ENCODE measurements at regions not wholly inside any gene's neighbourhood (a gene's known extent, or its start where the extent isn't known, plus 50 kb on each side); places are given as distances from the start of the nearest gene placed in this dataset.

DNA sequence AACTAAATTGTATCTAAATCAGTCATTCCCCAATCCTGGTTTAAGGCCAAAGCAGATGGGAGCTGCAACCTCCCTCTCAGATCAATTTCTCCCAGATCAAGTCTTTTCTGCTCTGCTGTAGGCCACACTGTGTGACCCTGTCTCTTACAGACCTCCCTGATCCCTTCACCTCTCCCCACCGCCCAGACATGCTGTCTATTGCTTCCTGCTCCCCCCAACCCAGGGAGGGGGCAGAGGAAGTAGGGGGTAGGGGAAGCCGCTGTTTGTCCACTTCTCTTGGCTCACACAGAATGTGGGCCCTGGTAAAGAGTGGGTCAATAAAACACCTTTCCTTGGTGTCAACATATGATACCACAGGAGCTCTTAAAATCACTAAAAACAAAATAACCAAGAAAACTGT, 226.3 kb downstream of the ENC1 start:
- Histone ChIP-seq H3K27me3 (ENCODE audit: control insufficient read depth in 1 of 2, insufficient read depth in 2 of 2, low read length in 2 of 2) (no peaks in the 10 kb centered on the region), H3K4me1 (ENCODE audit: control insufficient read depth, insufficient read depth, low read length) (no peaks in the 10 kb centered on the region), H3K27ac (ENCODE audit: low read length) (no peak overlapping the region), H3K9me3 (ENCODE audit: control insufficient read depth in 2 of 2, low read length in 2 of 2) (no peaks in the 10 kb centered on the region), H3K9ac (ENCODE audit: low read length in 2 of 2) (no peak overlapping the region), H3K36me3 (ENCODE audit: control insufficient read depth in 2 of 2, insufficient read depth in 2 of 2, low read length in 2 of 2) (no peaks in the 10 kb centered on the region), H3K4me3 (ENCODE audit: low read length in 2 of 2) (no peak overlapping the region)

- H3K4me1 ChIP-seq (ENCODE audit: control insufficient read depth, insufficient read depth, low read length) = no peaks in the 10 kb centered on the region
- H3K27ac ChIP-seq (ENCODE audit: low read length) = no peak overlapping the region
- no peak overlapping the region for H3K9ac ChIP-seq (ENCODE audit: low read length in 2 of 2)
- H3K9me3 ChIP-seq (ENCODE audit: control insufficient read depth in 2 of 2, low read length in 2 of 2) = no peaks in the 10 kb centered on the region
- H3K36me3 ChIP-seq (ENCODE audit: control insufficient read depth in 2 of 2, insufficient read depth in 2 of 2, low read length in 2 of 2) = no peaks in the 10 kb centered on the region
- no peaks in the 10 kb centered on the region for H3K27me3 ChIP-seq (ENCODE audit: control insufficient read depth in 1 of 2, insufficient read depth in 2 of 2, low read length in 2 of 2)
- no peak overlapping the region for H3K4me3 ChIP-seq (ENCODE audit: low read length in 2 of 2)
Measured at GRCh38 chr5:74413403-74414048, 227.0 kb downstream of the ENC1 start.

- Histone ChIP-seq H3K4me1 (ENCODE audit: control insufficient read depth, insufficient read depth, low read length) (no peaks in the 10 kb centered on the region), H3K9me3 (ENCODE audit: control insufficient read depth in 2 of 2, low read length in 2 of 2) (no peaks in the 10 kb centered on the region), H3K27me3 (ENCODE audit: control insufficient read depth in 1 of 2, insufficient read depth in 2 of 2, low read length in 2 of 2) (no peaks in the 10 kb centered on the region), H3K27ac (ENCODE audit: low read length) (no peak overlapping the region), H3K9ac (ENCODE audit: low read length in 2 of 2) (no peak overlapping the region), H3K36me3 (ENCODE audit: control insufficient read depth in 2 of 2, insufficient read depth in 2 of 2, low read length in 2 of 2) (no peaks in the 10 kb centered on the region), H3K4me3 (ENCODE audit: low read length in 2 of 2) (no peak overlapping the region)
Measured at GRCh38 chr5:74412066-74412465, 228.5 kb downstream of the ENC1 start.

- H3K4me1 ChIP-seq (ENCODE audit: control insufficient read depth, insufficient read depth, low read length) = no peaks in the 10 kb centered on the region
- no peak overlapping the region for H3K9ac ChIP-seq (ENCODE audit: low read length in 2 of 2)
- no peaks in the 10 kb centered on the region for H3K36me3 ChIP-seq (ENCODE audit: control insufficient read depth in 2 of 2, insufficient read depth in 2 of 2, low read length in 2 of 2)
- no peaks in the 10 kb centered on the region for H3K9me3 ChIP-seq (ENCODE audit: control insufficient read depth in 2 of 2, low read length in 2 of 2)
- no peaks in the 10 kb centered on the region for H3K27me3 ChIP-seq (ENCODE audit: control insufficient read depth in 1 of 2, insufficient read depth in 2 of 2, low read length in 2 of 2)
- no peak overlapping the region for H3K27ac ChIP-seq (ENCODE audit: low read length)
- H3K4me3 ChIP-seq (ENCODE audit: low read length in 2 of 2) = no peak overlapping the region
Measured at GRCh38 chr5:74409712-74410111, 230.8 kb downstream of the ENC1 start.

- Histone ChIP-seq H3K9me3 (ENCODE audit: control insufficient read depth in 2 of 2, low read length in 2 of 2) (no peaks in the 10 kb centered on the region), H3K27me3 (ENCODE audit: control insufficient read depth in 1 of 2, insufficient read depth in 2 of 2, low read length in 2 of 2) (no peaks in the 10 kb centered on the region), H3K9ac (ENCODE audit: low read length in 2 of 2) (no peak overlapping the region), H3K4me1 (ENCODE audit: control insufficient read depth, insufficient read depth, low read length) (no peaks in the 10 kb centered on the region), H3K4me3 (ENCODE audit: low read length in 2 of 2) (no peak overlapping the region), H3K27ac (ENCODE audit: low read length) (no peak overlapping the region), H3K36me3 (ENCODE audit: control insufficient read depth in 2 of 2, insufficient read depth in 2 of 2, low read length in 2 of 2) (no peaks in the 10 kb centered on the region)
Measured at GRCh38 chr5:74409166-74409706, 231.3 kb downstream of the ENC1 start.

DNA sequence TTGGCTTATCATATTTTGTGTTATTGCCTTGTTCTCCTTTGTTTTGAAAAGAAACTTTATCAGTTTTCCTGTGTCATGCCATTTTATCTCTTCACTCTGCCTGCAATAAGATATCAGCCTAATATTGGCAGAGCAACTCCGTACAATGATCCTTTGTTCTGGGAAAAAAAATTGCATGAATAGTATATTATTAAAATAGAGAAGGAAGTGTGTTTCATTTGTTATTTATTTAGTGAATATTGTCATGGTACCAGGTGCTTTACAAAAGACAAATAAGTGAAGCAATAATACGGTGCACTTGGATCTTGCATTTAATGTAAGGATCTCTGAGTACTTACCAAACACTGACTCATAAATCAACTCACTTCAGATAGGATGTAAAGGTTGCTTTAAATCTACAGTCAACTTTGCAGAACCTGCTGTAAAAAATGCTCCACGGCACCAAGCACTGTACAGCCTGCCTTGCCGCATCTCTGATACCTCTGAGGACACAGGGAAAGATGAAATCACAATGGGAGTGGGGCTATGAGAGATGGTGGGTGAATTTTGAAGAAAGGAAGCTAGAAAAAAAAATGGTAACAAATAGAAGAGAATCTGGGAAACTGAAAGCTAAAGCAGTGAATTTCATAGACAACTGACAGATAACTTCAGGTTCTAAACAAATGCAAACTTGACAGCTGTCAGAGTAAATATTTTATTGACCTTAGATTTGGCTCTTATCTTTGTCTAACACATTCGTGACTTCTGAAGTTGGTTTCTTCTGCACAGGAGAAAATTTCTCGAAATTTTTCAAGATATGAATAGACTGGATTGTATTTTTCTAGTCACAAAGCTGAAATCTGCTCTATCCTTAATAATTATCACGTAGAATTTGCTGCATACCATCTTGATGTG, 232.1 kb downstream of the ENC1 start:
- Histone ChIP-seq H3K9ac (ENCODE audit: low read length in 2 of 2) (no peak overlapping the region), H3K27ac (ENCODE audit: low read length) (no peak overlapping the region), H3K4me1 (ENCODE audit: control insufficient read depth, insufficient read depth, low read length) (no peaks in the 10 kb centered on the region)

DNA sequence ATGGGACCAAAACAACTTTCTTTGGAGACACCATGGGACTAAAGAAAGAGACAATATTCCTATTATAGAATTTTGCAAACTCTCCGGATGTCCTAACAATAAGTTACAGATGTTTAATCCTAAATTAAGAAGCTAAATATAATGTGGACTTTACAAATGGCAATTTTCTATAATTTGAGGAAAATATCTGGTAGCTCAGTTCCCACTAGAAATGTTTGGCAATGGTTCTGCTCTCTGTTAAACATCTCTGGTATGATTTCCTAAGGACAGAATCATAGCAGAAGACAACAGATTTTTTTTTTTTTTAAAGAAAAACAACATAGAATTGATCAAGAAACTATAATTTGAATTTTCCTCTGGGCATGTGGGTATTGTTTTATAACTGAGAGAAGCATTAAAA, 232.8 kb downstream of the ENC1 start:
- Histone ChIP-seq H3K4me1 (ENCODE audit: control insufficient read depth, insufficient read depth, low read length) (no peaks in the 10 kb centered on the region), H3K4me3 (ENCODE audit: low read length in 2 of 2) (no peak overlapping the region), H3K27ac (ENCODE audit: low read length) (no peak overlapping the region), H3K9ac (ENCODE audit: low read length in 2 of 2) (no peak overlapping the region), H3K27me3 (ENCODE audit: control insufficient read depth in 1 of 2, insufficient read depth in 2 of 2, low read length in 2 of 2) (no peaks in the 10 kb centered on the region), H3K9me3 (ENCODE audit: control insufficient read depth in 2 of 2, low read length in 2 of 2) (no peaks in the 10 kb centered on the region), H3K36me3 (ENCODE audit: control insufficient read depth in 2 of 2, insufficient read depth in 2 of 2, low read length in 2 of 2) (no peaks in the 10 kb centered on the region)

More for the DNA sequence above, 232.1 kb downstream of the ENC1 start:
- H3K9me3 ChIP-seq (ENCODE audit: control insufficient read depth in 2 of 2, low read length in 2 of 2) = no peaks in the 10 kb centered on the region
- no peaks in the 10 kb centered on the region for H3K27me3 ChIP-seq (ENCODE audit: control insufficient read depth in 1 of 2, insufficient read depth in 2 of 2, low read length in 2 of 2)
- H3K4me3 ChIP-seq (ENCODE audit: low read length in 2 of 2) = no peak overlapping the region
- no peaks in the 10 kb centered on the region for H3K36me3 ChIP-seq (ENCODE audit: control insufficient read depth in 2 of 2, insufficient read depth in 2 of 2, low read length in 2 of 2)

DNA sequence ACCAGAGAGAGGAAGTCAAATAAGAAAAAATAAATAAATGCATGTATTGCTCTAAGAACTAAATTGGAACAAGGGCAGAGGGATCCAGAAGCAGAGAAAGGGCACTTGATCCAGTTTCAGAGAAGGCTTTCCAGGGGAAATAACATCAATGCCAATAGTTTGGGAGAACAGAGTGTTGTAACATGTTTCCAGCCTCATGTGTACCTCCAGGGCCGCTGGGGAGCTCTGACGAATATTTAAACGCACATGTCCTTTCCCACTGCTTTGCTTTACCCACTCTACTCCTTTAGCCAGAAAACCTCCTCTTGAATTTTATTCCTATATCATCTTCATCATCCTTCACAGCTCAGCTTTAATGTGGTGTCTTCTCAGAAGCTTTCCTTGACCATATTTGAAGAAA, 233.7 kb downstream of the ENC1 start:
- Histone ChIP-seq H3K36me3 (ENCODE audit: control insufficient read depth in 2 of 2, insufficient read depth in 2 of 2, low read length in 2 of 2) (no peaks in the 10 kb centered on the region), H3K27me3 (ENCODE audit: control insufficient read depth in 1 of 2, insufficient read depth in 2 of 2, low read length in 2 of 2) (no peaks in the 10 kb centered on the region), H3K27ac (ENCODE audit: low read length) (no peak overlapping the region), H3K9me3 (ENCODE audit: control insufficient read depth in 2 of 2, low read length in 2 of 2) (no peaks in the 10 kb centered on the region), H3K4me3 (ENCODE audit: low read length in 2 of 2) (no peak overlapping the region), H3K4me1 (ENCODE audit: control insufficient read depth, insufficient read depth, low read length) (no peaks in the 10 kb centered on the region), H3K9ac (ENCODE audit: low read length in 2 of 2) (no peak overlapping the region)

DNA sequence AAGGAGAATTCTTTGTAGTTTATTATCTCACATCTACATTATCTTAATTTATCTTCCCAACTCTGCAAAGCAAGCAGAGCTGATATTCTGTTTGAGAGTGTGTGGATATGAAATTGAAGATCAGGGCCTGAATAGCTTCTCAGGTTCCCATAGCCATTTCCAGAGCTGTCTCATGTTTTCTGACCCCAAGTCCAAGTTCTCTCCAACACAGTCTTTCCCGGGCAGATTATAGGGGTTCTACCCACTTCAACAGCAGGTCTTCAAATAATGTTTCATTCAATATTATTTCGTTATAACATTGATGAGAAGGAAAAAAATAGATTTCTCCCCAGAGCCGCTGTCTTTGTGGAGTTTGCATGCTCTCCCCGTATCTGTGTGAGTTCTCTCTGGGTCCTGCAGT, 234.9 kb downstream of the ENC1 start:
- Histone ChIP-seq H3K9ac (ENCODE audit: low read length in 2 of 2) (no peak overlapping the region), H3K27me3 (ENCODE audit: control insufficient read depth in 1 of 2, insufficient read depth in 2 of 2, low read length in 2 of 2) (no peaks in the 10 kb centered on the region), H3K9me3 (ENCODE audit: control insufficient read depth in 2 of 2, low read length in 2 of 2) (no peaks in the 10 kb centered on the region), H3K27ac (ENCODE audit: low read length) (no peak overlapping the region), H3K4me1 (ENCODE audit: control insufficient read depth, insufficient read depth, low read length) (no peaks in the 10 kb centered on the region), H3K4me3 (ENCODE audit: low read length in 2 of 2) (no peak overlapping the region), H3K36me3 (ENCODE audit: control insufficient read depth in 2 of 2, insufficient read depth in 2 of 2, low read length in 2 of 2) (no peaks in the 10 kb centered on the region)

DNA sequence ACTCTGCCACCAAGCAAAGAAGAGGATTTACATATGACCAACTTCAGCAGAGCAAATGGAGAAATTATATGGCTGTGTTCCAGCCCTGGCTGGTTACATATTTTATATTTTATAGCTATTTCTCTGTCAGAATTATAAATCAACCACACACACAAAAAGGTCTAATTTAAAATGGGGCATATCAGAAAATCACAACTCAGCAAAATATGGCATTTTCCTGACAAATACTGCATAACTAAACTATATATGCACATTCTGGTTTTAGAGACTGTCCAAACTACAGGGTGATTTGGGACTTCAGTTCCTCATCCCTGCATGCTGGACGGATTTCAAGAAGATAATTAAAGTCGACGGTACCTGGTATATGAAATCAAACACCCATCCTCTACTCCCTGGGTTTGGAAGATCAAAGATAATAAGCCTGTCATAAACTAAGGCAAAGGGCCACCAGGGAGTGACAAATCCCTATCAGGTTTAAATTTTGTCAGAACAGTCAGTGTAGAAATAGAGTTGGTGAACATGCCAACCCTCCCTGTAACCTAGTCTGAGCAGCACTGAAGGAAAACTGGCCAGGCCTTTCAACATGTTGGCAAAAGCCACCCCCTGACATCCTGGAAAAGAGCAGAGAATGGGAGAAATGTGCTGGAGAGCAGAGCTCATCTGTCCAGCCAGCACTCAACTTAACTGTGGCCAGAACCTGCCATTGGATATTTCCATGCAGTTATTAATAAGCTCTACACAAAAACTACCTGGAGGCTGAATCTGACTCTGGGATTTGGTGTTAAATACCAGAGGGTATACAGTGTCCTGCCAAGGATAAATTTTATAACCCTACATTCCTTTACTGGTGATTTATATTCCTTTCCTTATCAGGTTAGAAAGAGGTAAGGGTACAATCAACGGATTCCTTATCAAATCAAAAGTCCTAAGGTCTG, 235.7 kb downstream of the ENC1 start:
- Histone ChIP-seq H3K4me3 (ENCODE audit: low read length in 2 of 2) (no peak overlapping the region), H3K9ac (ENCODE audit: low read length in 2 of 2) (no peak overlapping the region), H3K9me3 (ENCODE audit: control insufficient read depth in 2 of 2, low read length in 2 of 2) (no peaks in the 10 kb centered on the region), H3K36me3 (ENCODE audit: control insufficient read depth in 2 of 2, insufficient read depth in 2 of 2, low read length in 2 of 2) (no peaks in the 10 kb centered on the region), H3K27me3 (ENCODE audit: control insufficient read depth in 1 of 2, insufficient read depth in 2 of 2, low read length in 2 of 2) (no peaks in the 10 kb centered on the region), H3K4me1 (ENCODE audit: control insufficient read depth, insufficient read depth, low read length) (no peaks in the 10 kb centered on the region), H3K27ac (ENCODE audit: low read length) (no peak overlapping the region)
